Thoracic aorta (tissue), 2 donors: ENCODE measurements at regions not wholly inside any gene's neighbourhood (a gene's known extent, or its start where the extent isn't known, plus 50 kb on each side); places are given as distances from the start of the nearest gene placed in this dataset.

ENCODE experiments used
- ATAC-seq: fragments of 150-250 bp; one replicate; pipeline ENCODE4 v1.8.0; 2017; ENCODE audit warnings: low read depth; ENCODE audit not compliant: insufficient number of reproducible peaks, low FRiP score
- DNase-seq: peaks from one replicate; pipeline ENCODE4 v3.0.0-alpha.2; 2020; ENCODE audit warnings: low spot score
- H3K27ac ChIP-seq, 2 donors: fragments of 200-600 bp; sonication (generic); 1 replicate in 1 of 2; 2 replicates in 1 of 2; pipeline ENCODE4 v1.5.1; 2016; ENCODE audit warnings: mild to moderate bottlenecking in 2 of 2, moderate library complexity in 2 of 2
- H3K27me3 ChIP-seq: fragments of 200-600 bp; sonication (generic); replicated peaks from 2 replicates; pipeline ENCODE4 v1.6.0; 2016; ENCODE audit warnings: mild to moderate bottlenecking; ENCODE audit not compliant: insufficient read depth
- H3K36me3 ChIP-seq: fragments of 200-600 bp; sonication (generic); one replicate; pipeline ENCODE4 v1.5.1; 2016
- H3K4me1 ChIP-seq, 2 donors: fragments of 200-600 bp; sonication (generic); 1 replicate in 1 of 2; 2 replicates in 1 of 2; pipeline versions ENCODE4 v1.5.1 to v1.6.0; 2016; ENCODE audit warnings: low read depth in 2 of 2, mild to moderate bottlenecking in 1 of 2; ENCODE audit not compliant: control insufficient read depth in 1 of 2
- H3K4me3 ChIP-seq: fragments of 200-600 bp; sonication (generic); 2 replicates; pipeline ENCODE4 v1.5.1; 2016; ENCODE audit warnings: mild to moderate bottlenecking
- H3K9me3 ChIP-seq: fragments of 200-600 bp; sonication (generic); 2 replicates; pipeline ENCODE4 v1.5.1; 2016
- TF ChIP-seq, protein P1 (sequence below): fragments of 200-600 bp; sonication (generic); IDR thresholded peaks from one replicate; pipeline ENCODE4 v1.5.1; 2019; ENCODE audit warnings: antibody characterized with exemption

DNA sequence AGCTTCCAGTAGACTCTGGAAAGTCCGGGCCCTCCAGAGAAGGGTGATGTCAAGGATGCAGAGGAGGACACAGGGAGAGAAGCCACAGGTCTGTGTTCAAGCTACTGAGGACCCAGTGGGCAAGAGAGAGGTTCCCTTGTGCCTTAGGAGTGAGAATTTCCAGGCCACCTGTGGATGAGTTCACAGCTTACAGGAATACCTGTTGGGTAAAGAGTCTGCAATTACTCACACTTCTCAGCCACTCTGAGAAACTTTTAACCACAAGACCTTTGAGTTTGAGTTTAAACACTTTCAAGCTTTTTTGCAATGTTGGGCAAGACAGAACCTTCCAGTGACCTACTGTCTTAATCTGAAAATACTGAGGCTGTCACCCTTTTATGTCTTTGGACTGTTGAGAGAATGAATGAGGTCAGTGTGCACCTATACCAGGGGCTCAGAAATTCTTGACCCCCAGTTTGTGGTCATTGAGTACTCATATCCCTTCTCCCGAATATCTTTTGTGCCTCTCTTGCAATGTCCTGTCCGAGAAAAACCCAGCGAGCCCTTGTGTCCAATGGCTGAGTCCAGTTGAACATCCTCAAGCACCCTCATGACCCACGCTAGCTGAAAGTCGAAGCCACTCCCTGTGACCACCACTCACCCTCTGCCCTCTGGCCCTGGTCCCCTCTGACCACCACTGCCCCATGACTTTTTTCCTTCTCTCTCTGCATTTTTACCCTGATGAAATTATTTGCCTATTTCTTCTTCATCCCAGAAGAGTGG is 368.5 kb upstream of the ZNF507 start:
- H3K4me3 ChIP-seq = no peak overlapping the region
- TF ChIP-seq, protein P1, sequence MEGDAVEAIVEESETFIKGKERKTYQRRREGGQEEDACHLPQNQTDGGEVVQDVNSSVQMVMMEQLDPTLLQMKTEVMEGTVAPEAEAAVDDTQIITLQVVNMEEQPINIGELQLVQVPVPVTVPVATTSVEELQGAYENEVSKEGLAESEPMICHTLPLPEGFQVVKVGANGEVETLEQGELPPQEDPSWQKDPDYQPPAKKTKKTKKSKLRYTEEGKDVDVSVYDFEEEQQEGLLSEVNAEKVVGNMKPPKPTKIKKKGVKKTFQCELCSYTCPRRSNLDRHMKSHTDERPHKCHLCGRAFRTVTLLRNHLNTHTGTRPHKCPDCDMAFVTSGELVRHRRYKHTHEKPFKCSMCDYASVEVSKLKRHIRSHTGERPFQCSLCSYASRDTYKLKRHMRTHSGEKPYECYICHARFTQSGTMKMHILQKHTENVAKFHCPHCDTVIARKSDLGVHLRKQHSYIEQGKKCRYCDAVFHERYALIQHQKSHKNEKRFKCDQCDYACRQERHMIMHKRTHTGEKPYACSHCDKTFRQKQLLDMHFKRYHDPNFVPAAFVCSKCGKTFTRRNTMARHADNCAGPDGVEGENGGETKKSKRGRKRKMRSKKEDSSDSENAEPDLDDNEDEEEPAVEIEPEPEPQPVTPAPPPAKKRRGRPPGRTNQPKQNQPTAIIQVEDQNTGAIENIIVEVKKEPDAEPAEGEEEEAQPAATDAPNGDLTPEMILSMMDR = no peak
- H3K9me3 ChIP-seq = no peaks in the 10 kb centered on the region
- H3K36me3 ChIP-seq = no peaks in the 10 kb centered on the region
- H3K27ac ChIP-seq = no peak overlapping the region
- no peaks in the 10 kb centered on the region for H3K27me3 ChIP-seq
- no peak for DNase-seq
- H3K4me1 ChIP-seq = no peaks in the 10 kb centered on the region
- ATAC-seq = no peak

DNA sequence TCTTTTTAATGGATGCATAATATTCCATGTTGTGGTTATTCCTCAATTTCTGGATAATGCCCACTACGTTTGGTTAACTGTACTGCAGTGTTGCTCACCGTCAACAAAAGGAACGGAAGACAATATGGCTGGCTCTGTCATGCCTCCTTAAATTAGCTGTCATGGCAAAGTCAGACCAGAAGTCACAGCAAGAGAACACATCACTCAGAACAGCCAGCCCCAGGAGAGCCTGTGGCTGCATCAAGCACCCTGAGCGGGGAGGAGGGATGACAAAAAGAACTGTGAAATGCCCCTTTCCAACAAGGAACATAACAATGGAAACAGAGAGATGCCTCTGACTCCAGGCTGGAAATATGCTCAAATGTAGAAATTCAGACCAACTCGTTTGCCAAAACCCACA is 366.0 kb upstream of the ZNF507 start:
- ATAC-seq (no peak), DNase-seq (no peak)
- H3K27ac ChIP-seq = no peak overlapping the region
- H3K9me3 ChIP-seq = no peaks in the 10 kb centered on the region
- no peak overlapping the region for H3K4me3 ChIP-seq
- H3K27me3 ChIP-seq = no peaks in the 10 kb centered on the region
- no peaks in the 10 kb centered on the region for H3K36me3 ChIP-seq
- TF ChIP-seq, protein P1 = no peak
- peaks cover 0 to 4% of the 10 kb centered on the region in 2 donors for H3K4me1 ChIP-seq

DNA sequence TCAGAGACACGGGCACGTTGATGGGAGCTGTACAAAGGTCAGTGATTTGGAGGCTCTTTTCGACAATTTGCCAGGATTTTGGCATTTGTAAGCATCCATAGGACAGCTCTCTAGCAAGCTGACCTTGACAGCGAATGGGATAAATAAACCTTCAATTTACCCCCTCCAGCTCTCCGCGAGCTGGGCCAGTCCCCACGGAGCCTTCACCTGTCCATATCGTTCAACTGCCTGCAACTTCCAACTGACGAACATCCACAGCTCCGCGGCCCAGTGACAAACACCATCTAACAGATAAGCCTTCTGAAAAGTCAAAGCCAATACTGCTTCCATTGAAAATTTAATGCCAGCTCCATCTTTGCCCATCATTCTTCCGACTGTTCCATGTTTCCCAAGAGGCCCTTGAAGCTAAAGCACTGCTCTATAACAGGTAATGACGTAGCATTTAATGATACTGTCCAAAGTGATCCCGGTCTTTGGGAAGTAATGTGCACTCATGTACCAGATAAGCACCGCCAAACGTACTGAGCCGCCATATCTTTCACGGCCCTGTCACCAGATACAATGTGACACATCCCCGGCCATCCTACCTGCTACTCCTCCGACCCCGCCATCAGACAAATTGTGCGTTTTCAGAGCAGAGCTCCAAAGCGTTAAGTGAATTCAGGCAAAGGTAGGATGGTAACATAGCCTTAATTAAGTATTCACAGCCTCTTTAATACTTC is 365.3 kb upstream of the ZNF507 start:
- TF ChIP-seq, protein P1 = no peak

DNA sequence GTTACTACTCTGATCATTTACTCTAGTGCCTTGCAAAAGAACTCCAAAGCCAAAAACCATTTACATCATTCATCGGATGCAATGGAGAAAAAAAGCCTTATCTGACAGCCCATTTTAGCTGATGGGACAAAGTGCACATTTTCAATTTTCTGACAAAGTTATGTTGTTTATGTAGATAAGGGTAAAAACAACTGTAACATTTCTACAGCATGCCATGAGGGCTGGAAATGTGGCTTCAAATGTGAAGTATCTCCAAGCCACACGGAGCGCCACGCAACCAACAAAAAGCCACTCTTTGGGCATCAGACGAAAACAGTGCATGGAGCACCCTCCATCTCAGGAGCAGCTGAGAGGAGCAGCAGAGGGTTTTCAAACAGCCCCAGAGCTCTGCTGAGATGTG is 364.6 kb upstream of the ZNF507 start:
- DNase-seq (no peak), ATAC-seq (no peak)
- Histone ChIP-seq H3K36me3 (no peaks in the 10 kb centered on the region), H3K4me1 (peaks cover 0 to 4% of the 10 kb centered on the region in 2 donors), H3K27ac (no peak overlapping the region), H3K9me3 (no peaks in the 10 kb centered on the region), H3K27me3 (no peaks in the 10 kb centered on the region), H3K4me3 (no peak overlapping the region)
- TF ChIP-seq, protein P1 = no peak

More for the DNA sequence above, 365.3 kb upstream of the ZNF507 start:
- Histone ChIP-seq H3K27ac (no peak overlapping the region), H3K4me3 (no peak overlapping the region), H3K9me3 (no peaks in the 10 kb centered on the region), H3K36me3 (no peaks in the 10 kb centered on the region), H3K4me1 (peaks cover 0 to 4% of the 10 kb centered on the region in 2 donors), H3K27me3 (no peaks in the 10 kb centered on the region)
- DNase-seq (no peak), ATAC-seq (no peak)

DNA sequence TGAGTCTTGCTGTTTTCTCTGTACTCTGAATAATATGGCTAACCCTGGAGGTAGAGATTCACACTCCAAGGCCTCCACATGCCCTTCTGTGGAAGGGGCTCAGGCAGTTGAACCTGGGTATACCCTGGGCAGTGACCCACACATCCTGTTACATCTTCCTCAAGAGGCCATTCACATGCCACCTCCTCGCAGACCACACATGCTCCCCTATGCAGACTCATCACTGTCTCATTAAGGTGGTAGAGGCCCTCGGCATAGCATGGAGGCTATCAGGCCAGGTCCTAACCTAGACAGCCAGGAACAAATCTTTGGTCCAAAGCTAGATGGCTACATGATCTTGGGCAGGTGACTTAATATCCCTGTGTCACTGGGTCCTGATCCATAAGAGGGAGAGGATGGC is 363.9 kb upstream of the ZNF507 start:
- peaks cover 0 to 4% of the 10 kb centered on the region in 2 donors for H3K4me1 ChIP-seq
- no peaks in the 10 kb centered on the region for H3K27me3 ChIP-seq
- DNase-seq = no peak
- H3K36me3 ChIP-seq = no peaks in the 10 kb centered on the region
- no peak for ATAC-seq
- no peak overlapping the region for H3K27ac ChIP-seq
- TF ChIP-seq, protein P1 = no peak
- no peak overlapping the region for H3K4me3 ChIP-seq
- no peaks in the 10 kb centered on the region for H3K9me3 ChIP-seq
